ENCODE measurements at regions not wholly inside any gene's neighbourhood (a gene's known extent, or its start where the extent isn't known, plus 50 kb on each side); places are given as distances from the start of the nearest gene placed in this dataset.
"Not testable (repeated sequence)": the region's sequence is repeated elsewhere in the genome, so short reads cannot be mapped to it uniquely, and the experiment has no call there.

- H3K27me3 Mint-ChIP-seq (ENCODE audit: low read depth), result no peaks in the 10 kb centered on the region
- no peak for TF ChIP-seq CTCF (IDR thresholded peaks at IDR 0.05)
- H3K36me3 Mint-ChIP-seq (ENCODE audit: low read depth), result no peaks in the 10 kb centered on the region
- H3K27ac Mint-ChIP-seq (ENCODE audit: unreplicated experiment), result no peak overlapping the region
- no peak overlapping the region for H3K4me3 Mint-ChIP-seq (ENCODE audit: unreplicated experiment)
- no peak for DNase-seq (ENCODE audit: low spot score)
- H3K4me1 Mint-ChIP-seq (ENCODE audit: low read depth), result peaks cover 35% of the 10 kb centered on the region
- H3K9me3 Mint-ChIP-seq (ENCODE audit: low read depth), result peaks cover 3% of the 10 kb centered on the region
These were observed 111.4 kb upstream of the VANGL1 start for GRCh38 chr1:115530407-115530806.

GRCh38 chr1:115529216-115529897, 112.4 kb upstream of the VANGL1 start:
- H3K4me3 Mint-ChIP-seq (ENCODE audit: unreplicated experiment), result no peak overlapping the region
- no peak overlapping the region for H3K27ac Mint-ChIP-seq (ENCODE audit: unreplicated experiment)
- H3K4me1 Mint-ChIP-seq (ENCODE audit: low read depth), result peaks cover 39% of the 10 kb centered on the region
- no peak for DNase-seq (ENCODE audit: low spot score)
- no peaks in the 10 kb centered on the region for H3K9me3 Mint-ChIP-seq (ENCODE audit: low read depth)
- H3K36me3 Mint-ChIP-seq (ENCODE audit: low read depth), result no peaks in the 10 kb centered on the region
- TF ChIP-seq CTCF (IDR thresholded peaks at IDR 0.05), result no peak
- no peaks in the 10 kb centered on the region for H3K27me3 Mint-ChIP-seq (ENCODE audit: low read depth)

- not testable (repeated sequence) for H3K4me3 Mint-ChIP-seq (ENCODE audit: unreplicated experiment); H3K9me3 Mint-ChIP-seq (ENCODE audit: low read depth); H3K36me3 Mint-ChIP-seq (ENCODE audit: low read depth); H3K27me3 Mint-ChIP-seq (ENCODE audit: low read depth); DNase-seq (ENCODE audit: low spot score); H3K27ac Mint-ChIP-seq (ENCODE audit: unreplicated experiment)
- peaks cover 34% of the 10 kb centered on the region for H3K4me1 Mint-ChIP-seq (ENCODE audit: low read depth)
These were observed 113.4 kb upstream of the VANGL1 start for GRCh38 chr1:115528336-115528735.

GRCh38 chr1:115527746-115528145, 114.0 kb upstream of the VANGL1 start:
- Mint-ChIP-seq H3K9me3 (ENCODE audit: low read depth) (no peaks in the 10 kb centered on the region), H3K4me1 (ENCODE audit: low read depth) (peaks cover 28% of the 10 kb centered on the region), H3K27ac (ENCODE audit: unreplicated experiment) (no peak overlapping the region), H3K36me3 (ENCODE audit: low read depth) (no peaks in the 10 kb centered on the region), H3K27me3 (ENCODE audit: low read depth) (no peaks in the 10 kb centered on the region), H3K4me3 (ENCODE audit: unreplicated experiment) (no peak overlapping the region)
- TF ChIP-seq CTCF (IDR thresholded peaks at IDR 0.05), result no peak
- no peak for DNase-seq (ENCODE audit: low spot score)

- H3K27me3 Mint-ChIP-seq (ENCODE audit: low read depth), result no peaks in the 10 kb centered on the region
- H3K36me3 Mint-ChIP-seq (ENCODE audit: low read depth), result no peaks in the 10 kb centered on the region
- no peak for TF ChIP-seq CTCF (IDR thresholded peaks at IDR 0.05)
- H3K4me1 Mint-ChIP-seq (ENCODE audit: low read depth), result peaks cover 20% of the 10 kb centered on the region
- H3K4me3 Mint-ChIP-seq (ENCODE audit: unreplicated experiment), result no peak overlapping the region
- H3K27ac Mint-ChIP-seq (ENCODE audit: unreplicated experiment), result no peak overlapping the region
- H3K9me3 Mint-ChIP-seq (ENCODE audit: low read depth), result no peaks in the 10 kb centered on the region
- no peak for DNase-seq (ENCODE audit: low spot score)
These were observed 114.9 kb upstream of the VANGL1 start for GRCh38 chr1:115526900-115527299.

- no peaks in the 10 kb centered on the region for H3K27me3 Mint-ChIP-seq (ENCODE audit: low read depth)
- peaks cover 5% of the 10 kb centered on the region for H3K4me1 Mint-ChIP-seq (ENCODE audit: low read depth)
- H3K4me3 Mint-ChIP-seq (ENCODE audit: unreplicated experiment), result no peak overlapping the region
- no peak overlapping the region for H3K27ac Mint-ChIP-seq (ENCODE audit: unreplicated experiment)
- DNase-seq (ENCODE audit: low spot score), result no peak
- peaks cover 5% of the 10 kb centered on the region for H3K36me3 Mint-ChIP-seq (ENCODE audit: low read depth)
- TF ChIP-seq CTCF (IDR thresholded peaks at IDR 0.05), result no peak
- H3K9me3 Mint-ChIP-seq (ENCODE audit: low read depth), result peaks cover 17% of the 10 kb centered on the region
These were observed 117.5 kb upstream of the VANGL1 start for GRCh38 chr1:115524236-115524635.
